HT1080 (cell line): ENCODE measurements at regions not wholly inside any gene's neighbourhood (a gene's known extent, or its start where the extent isn't known, plus 50 kb on each side); places are given as distances from the start of the nearest gene placed in this dataset.
"Not testable (repeated sequence)": the region's sequence is repeated elsewhere in the genome, so short reads cannot be mapped to it uniquely, and the experiment has no call there.

Experiments
- DNase-seq: peaks from one replicate; pipeline ENCODE4 v3.0.0-alpha.2; 2015; ENCODE audit warnings: low read depth

DNA sequence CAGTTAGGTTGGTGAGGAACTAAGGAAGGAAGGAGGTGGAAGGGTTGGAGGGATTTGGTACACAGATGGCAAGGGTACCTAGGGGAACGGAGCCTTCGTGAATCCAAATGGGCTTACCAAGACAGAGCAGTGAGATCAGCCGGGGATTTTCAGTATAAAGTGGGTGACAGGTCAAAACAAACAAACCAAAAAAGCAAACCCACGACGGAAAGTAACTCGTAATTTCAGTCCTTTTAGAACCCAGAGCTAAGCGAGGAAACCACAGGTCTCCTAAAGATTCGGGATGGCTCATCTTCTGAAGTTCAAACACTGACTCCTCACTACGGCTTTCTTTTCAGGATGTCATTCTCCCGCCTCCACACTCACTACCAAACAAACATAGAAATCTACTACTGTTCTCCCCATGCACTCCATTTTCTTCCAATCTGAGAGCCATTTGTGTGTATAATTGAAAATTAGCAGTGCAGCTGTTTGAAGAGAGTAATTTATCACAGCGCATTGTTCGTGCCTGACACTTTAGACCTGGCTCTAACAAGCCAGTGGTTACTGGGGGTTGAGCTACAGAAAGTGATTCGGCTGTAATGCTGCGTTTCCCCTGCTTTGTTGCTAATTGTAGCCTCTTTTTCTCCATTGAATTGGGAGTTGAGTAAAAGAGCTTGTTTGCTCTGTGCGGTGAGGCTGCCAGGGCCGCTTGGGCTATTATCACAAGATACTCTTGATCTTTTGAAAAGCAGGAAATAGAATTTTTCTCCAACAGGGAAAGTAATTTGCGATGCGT lies 64.7 kb upstream of the CCDC39 start:
- DNase-seq = no peak

DNA sequence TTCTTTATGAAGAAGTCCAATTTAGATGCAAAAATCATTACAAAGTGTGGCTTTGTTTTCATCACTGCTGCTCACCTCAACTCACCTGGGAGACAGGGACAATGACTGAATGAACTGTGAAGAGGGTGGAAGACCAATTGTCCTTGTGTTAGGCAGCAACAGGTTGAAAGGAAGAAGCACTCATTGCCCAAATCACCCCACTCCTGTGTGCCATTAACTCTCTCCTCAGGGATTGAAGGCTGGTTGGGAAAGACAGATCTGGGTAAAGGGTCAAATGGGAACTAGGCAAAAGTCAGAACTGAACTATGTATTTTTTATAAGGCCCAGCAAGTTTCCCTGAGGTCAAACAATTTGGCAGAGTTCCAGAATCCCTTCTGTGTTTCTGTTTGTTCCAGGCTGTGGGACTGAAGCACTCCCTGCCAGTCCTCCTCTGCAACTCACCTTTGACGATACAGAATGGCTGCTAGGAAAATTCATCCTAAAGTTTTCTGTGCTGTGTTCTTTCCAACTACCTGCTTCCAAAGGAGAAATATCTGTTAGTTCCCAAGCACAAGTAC lies 68.6 kb upstream of the CCDC39 start:
- no peak for DNase-seq

DNA sequence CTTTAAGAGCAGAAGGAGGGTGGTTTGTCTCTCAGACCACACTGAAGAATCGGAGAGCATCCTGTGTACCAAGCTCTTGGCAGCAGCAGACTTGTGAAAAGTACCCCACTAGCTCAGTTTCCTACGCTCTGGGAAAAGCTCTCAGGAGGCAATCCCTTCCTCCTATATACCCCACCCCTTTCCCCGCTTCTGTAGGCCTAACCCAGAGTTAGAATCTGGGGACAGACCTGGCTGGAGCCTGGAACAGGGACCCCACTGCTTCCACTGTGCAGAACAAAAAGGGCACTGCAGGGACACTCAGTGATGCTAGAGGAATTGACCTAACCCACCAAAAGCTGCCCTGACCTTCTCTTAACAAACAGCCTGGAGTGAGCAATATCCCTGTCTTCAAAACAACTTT lies 70.0 kb upstream of the CCDC39 start:
- DNase-seq = no peak

DNA sequence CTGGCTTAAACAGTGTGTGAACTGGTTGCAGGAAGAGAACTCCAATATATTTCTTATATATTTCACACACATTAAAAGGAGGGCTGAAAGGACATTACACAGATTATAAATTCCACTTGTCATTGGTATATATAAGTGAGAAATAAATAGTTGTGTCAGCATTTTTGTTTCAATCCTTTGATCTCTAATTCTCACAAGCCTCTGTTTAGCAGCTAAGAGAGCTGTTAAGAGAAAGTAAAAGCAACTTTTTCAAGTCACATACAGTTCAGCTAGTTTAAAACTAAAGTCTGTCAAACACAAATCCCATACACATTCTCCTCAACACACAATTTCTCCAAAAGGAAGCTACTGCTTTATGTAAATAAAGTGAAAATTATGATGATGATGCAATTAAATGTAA lies 70.5 kb upstream of the CCDC39 start:
- DNase-seq = no peak

DNA sequence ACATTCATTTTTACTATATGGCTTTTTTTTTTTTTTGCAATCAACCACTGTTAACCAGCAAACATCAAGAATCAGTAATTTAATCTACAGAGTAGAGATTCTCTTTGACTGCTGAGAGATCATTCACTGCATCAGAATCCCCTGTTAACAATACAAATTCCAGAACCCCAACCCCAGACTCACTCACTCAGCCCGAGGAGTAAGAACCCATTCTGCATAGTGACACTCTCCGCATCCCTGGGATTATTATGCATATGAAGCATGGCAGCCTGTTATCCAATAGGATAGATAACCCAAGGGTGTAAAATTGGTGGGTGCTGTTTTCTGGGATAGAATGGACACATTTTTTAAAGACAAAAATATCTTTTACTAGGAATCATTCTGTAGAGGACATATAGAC lies 76.3 kb upstream of the CCDC39 start:
- DNase-seq = no peak

DNA sequence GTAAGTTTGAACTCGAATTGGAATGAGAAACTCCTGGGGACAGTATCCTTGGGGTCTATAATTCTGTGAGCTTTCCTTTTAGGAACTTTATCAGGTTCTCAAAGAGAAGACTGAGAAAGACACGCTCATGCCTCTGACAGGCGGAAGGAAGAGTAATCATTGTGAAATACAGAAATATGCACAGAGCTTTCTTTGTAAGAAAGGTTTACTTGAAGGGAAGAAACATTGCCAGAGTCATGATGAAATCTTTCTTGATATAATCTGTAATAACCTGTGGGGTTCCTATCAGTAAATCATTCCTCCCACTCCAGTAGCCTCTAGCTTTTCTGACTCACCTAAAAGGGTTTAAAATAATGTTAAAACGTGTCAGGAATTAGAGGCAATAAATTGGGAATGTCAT lies 83.6 kb upstream of the CCDC39 start:
- peak; percentile 37 for DNase-seq

DNA sequence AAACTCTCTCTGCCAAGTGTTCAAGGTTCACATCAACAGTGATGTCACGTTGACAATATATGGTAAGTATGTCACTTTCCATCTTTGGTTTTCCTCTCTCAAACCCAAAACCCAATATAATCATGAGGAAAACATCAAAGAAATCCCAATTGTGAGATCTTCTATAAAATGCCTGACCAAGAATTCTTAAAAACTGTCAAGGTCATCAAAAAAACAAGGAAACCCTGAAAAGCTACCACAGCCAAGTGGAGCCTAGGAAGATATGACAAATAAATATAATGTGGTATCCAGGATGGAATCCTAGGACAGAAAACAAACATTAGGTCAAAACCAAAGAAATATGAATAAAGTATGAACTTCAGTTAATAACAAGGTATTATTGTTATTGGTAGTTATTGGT lies 85.2 kb upstream of the CCDC39 start:
- no peak for DNase-seq

DNA sequence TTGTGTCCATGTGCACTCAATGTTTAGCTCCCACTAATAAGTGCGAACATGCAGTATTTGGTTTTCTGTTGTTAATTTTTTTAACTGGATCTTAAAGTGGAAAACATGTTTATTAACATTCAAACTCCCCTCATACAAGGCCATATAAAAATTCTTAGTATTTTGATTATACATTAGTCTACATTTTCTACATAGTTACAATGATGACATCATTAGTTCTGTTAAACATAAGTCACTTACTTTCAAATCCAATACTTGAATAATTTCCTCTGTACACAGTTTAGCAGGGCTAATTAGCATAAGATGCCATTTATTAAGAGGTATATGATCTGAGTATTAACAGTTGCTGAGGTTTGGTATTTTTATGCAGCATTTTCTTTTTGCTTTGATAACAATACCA lies 91.3 kb upstream of the CCDC39 start:
- no peak for DNase-seq

DNA sequence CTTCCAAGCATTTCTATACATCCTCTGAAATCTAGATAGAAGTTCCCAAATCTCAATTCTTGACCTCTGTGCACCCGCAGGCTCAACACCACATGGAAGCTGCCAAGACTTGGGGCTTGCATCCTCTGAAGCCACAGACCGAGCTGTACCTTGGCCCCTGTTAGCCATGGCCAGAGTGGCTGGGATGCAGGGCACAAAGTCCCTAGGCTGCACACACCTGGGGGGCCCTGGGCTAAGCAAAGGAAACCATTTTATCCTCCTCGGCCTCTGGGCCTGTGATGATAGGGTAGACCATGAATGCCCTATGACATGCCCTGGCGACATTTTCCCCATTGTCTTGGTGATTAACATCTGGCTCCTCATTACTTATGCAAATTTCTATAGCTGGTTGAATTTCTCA lies 97.1 kb upstream of the CCDC39 start:
- DNase-seq = no peak

DNA sequence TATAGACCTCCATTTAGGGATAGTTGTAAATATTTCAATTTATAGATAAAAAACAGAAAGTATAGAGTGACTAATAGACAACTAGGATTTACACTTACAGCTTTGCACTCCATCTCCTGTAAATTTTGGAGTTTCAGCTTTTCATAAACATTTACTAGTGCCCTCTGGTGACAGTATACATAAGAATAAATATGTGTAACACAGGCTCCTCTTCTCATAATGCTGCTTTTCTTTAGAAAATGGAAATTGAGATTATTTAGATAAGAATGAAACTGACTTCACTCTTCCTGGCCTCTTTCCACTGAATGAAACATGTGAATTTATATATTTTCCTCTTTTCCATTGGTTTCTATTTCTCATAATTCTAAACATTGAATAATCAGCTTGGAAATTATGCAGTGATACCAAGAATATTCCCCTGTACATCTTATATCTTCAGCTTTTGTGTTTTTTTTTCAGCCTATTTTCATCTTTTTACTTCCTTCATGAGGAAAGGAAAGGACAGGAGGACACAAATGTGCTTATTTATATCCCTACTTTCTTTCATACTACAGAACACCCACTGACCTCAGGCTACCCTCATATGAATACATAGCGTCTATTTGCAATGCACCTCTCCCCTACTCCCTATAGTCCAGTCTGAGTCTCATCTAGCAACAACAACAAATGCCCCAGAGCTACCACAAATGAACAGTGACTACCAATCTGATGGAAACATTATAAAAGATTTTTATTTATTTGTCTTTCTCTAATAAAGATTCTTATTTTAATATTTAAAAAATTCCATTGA lies 103.1 kb upstream of the CCDC39 start:
- no peak for DNase-seq

DNA sequence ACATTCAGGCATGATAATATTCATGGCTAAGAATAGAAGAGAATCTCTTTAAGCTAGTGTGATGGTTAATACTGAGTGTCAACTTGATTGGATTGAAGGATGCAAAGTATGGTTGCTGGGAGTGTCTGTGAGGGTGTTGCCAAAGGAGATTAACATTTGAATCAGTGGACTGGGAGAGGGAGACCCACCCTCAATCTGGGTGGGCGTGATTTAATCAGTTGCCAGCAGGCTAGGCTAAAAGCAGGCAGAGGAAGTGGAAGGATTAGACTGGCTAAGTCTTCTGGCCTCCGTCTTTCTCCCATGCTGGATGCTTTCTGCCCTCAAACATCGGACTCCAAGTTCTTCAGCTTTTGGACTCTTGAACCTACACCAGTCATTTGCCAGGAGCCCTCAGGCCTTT lies 106.9 kb upstream of the CCDC39 start:
- DNase-seq = not testable (repeated sequence)

DNA sequence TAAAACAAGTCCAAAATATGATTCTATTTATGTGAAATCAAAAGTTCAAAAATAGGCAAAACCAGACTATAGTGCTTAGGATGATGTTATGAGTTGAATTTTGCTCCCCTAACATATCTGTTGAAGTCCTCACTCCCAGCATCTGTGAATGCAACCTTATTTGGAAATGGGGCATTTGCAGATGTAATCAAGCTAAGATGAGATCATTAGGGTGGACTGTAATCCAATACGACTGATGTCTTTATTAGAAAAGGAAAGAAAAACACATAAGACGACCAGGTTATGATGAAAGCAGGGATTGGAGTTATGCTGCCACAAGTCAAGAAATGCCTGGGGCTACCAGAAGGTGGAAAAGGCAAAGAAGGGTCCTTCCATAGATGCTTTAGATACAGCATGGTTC lies 110.5 kb upstream of the CCDC39 start:
- DNase-seq = no peak

DNA sequence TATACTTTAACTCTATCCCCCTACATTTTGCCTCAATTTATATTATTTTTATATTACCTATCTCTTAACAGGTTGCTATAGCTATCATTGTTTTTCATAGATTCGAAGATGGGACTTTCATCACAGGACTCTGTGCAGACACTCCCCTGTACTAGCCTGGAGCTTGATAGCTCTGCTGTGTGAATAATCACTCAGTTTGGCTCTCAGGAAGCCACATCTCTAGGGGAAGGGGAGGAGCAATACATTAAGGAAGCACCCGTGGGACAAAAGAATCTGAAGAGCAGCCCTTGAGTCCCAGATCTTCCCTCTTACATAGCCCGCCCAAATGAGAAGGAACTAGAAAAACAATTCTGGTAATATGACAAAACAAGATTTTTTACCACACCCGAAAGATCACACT lies 114.3 kb upstream of the FXR1 start:
- DNase-seq = no peak

DNA sequence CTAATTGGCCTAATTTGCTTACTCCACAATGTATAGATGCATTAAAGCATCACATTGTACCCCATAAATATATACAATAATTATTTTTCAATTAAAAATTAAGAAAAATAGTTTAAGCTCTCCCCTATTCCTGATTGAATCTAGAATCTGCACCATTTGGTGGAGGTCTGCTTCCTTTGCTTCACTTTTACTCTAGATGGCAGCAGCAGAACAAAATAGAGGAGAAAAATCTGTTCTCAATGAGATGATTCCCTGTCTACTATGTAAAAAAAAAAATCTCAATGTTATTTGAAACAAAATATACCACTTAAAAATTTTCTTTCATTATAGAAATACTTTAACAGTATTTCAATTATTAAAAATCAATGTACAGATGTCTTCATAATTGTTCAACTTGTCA lies 109.6 kb upstream of the FXR1 start:
- DNase-seq = peak; percentile 21

DNA sequence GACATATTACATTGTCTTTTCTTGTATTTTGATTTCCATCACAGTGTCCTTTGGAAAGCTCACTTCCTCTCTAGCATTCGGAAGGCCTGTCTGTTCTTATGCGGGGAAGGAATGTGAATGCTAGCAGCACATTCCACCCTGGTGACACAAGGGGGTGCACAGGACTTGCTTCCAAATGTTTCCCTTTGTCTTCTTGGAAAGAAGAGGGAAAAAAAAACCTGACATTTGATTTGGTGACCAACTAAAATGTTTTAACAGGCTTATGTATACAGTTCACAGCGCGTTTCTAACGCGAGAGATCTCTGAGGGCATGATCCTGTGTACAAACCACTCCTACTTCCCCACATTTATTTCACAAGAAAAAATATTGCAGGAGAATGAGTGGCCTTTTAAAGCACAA lies 107.6 kb upstream of the FXR1 start:
- DNase-seq = peak; percentile 43

DNA sequence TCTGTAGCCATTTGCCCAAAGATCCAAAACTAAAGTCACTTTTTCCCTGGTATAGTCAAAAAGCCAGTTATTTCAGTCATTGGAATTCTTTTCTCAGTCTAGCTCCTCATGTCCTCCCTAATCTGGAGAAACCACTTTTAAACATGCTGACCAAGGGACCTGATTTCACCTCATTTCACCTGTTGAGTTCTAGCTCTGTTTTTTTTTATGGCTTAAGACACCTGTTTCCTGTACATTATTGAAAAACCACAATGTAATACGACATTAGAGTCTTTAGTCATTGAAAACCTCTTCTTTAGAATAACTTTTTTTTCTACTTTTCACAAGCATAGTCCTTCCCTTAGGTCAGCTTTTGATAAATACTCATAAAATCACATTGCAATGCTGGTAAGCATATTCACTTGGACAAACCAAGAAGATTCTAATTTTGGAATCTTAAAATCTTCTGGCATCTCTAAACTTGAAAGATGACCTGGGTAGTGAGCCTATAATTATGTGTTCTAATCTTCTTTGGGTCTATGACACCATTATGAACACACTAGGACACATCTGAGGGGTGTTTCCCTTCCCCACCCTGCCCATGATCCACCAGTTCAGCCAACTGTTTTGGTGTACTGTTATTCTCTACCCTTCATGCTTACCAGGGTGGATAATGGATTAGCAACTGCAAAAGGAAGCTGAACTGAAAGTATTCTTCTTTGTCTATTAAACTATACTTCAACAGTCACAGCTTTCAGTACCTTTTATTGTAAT lies 103.5 kb upstream of the FXR1 start:
- DNase-seq = no peak

DNA sequence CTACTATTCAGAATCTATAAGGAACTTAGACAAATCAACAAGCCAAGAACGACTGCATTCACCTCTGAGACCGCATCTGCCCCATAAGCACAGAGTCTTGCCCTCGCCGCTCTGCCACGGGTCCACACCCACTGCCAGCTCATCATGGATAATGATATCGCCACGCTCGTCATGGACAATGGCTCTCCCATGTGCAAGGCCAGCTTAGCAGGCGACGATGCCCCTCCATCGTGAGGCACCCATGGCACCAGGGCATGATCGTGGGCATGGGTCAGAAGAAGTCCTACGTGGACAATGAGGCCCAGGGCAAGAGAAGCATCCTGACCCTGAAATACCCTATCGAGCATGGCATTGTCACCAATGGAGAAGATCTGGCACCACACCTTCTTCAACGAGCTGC lies 92.1 kb upstream of the FXR1 start:
- no peak for DNase-seq

DNA sequence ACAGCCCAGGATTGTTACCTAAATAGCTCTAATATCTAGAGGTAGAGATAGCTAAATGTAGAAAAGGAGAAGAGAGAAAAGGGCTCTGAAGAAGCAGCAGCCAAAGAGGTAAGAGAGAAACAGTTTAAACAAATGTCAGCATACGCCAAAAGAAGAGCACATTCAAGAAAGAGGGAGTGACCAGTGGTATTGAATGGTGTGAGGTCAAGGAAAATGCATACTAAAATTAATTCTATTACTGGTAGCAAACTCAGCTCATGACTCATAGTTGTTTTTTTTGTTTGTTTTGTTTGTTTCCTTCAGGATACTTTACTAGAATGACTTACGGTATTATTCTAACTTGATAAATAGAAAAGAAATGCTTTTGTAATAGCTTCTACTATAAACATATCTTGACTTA lies 86.5 kb upstream of the FXR1 start:
- no peak for DNase-seq

DNA sequence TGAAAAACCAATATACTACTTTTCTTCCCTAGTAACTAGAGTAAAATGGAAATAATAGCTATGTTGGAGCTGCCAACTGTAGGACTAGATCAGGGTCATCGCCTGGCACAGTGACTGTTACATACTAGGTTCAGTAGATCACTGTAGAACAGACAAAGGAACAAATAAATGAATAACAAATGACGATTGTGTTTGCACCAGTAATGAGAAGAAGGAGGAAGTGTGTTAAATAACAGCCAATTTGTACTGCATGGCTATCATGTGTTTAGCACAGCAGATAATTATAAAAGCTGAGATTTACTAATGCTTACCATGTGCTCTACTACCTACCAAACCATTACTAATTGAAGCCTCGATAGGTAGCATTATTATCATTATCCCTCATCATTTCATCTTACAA lies 85.3 kb upstream of the FXR1 start:
- DNase-seq = no peak

DNA sequence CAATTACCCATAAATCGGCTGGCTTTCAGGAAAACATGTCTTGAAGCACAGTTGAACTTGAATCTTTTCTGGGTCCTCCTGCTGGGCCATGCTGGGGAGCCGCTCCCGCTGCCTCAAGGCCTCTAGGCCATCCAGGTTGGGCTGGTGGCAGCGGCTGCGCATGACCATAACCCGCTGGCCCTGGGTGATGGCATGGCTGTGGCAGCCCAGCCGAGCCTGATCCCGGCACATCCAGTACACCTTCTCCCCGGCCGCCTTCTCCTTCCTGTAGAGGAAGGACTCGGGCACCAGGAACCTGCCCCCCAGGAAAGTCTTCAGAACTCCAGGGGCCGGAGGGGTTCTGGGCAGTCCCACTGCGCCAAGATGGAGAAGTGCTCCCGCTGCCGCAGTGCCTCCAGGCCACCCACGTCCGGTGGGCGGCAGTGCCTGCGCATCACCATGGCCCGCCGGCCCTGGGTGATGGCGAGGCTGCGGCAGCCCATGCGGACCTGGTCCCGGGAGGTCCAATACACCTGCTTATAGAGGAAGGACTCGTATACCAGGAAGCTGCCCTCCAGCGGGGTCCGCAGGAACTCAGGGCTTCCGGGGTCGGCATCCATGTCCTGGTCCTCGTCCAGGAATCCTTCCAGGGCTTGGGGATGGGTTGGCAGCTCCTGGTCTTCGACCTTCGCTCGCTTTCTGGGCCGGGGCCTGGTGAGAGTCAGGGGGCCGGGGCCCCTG lies 84.3 kb upstream of the FXR1 start:
- no peak for DNase-seq

DNA sequence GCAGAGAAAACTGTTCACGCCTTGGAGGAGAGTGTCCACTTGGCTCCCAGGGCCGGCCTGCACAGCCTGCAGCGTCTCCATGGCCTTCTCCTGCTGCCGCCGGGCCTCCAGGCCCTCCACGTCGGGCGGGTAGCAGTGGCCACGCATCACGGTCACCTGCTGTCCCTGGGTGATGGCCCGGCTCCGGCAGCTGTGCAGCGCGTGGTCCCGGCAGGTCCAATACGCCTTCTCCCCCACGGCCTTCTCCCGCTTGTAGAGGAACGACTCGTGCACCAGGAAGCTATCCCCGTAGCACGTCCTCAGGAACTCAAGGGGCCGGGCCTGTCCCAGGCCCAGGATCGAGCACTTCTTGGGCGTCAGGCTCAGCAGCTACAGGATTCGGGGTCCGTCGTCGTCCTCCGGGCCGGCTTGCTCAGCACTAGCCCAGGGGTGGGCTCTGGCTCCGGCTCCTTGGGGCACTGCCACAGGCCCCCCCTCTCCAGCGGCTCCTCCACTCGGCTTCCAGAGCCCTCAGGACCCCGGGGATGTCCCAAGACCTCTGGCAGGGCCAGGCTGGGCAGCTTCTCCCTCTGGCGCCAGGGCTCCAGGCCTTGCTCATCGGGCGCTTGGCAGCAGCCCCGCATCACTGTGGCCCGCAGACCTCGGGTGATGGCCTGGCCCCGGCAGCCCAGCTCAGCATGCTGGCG lies 83.6 kb upstream of the FXR1 start:
- no peak for DNase-seq
